Small intestine (tissue), 7 donors: ENCODE measurements at regions not wholly inside any gene's neighbourhood (a gene's known extent, or its start where the extent isn't known, plus 50 kb on each side); places are given as distances from the start of the nearest gene placed in this dataset.

ENCODE experiments used
- DNase-seq, 2 donors: peaks; one replicate each; pipeline versions ENCODE4 v3.0.0 to v3.0.0-alpha.2; 2013
- FAIRE-seq: peaks from 2 replicates; lab custom pipeline; 2012; peaks lifted over from hg19 to GRCh38; lab: Jason Lieb, UNC
- H3K27ac ChIP-seq, 3 donors: one replicate each; pipeline ENCODE4 v1.5.1; 2013; ENCODE audit warnings: low read length in 2 of 3, mild to moderate bottlenecking in 2 of 3, control low read depth in 1 of 3, inconsistent platforms in 1 of 3, low read depth in 1 of 3, moderate library complexity in 1 of 3
- H3K27me3 ChIP-seq, 3 donors: one replicate each; pipeline ENCODE4 v1.6.1; 2013; ENCODE audit warnings: low read length in 3 of 3, inconsistent platforms in 1 of 3; ENCODE audit not compliant: control insufficient read depth in 3 of 3, insufficient read depth in 3 of 3
- H3K36me3 ChIP-seq, 3 donors: one replicate each; pipeline ENCODE4 v1.6.1; 2013; ENCODE audit warnings: low read length in 3 of 3, inconsistent platforms in 1 of 3, low read depth in 1 of 3, mild to moderate bottlenecking in 1 of 3, moderate library complexity in 1 of 3; ENCODE audit not compliant: control insufficient read depth in 3 of 3, insufficient read depth in 2 of 3
- H3K4me1 ChIP-seq, 3 donors: one replicate each; pipeline ENCODE4 v1.6.1; 2013; ENCODE audit warnings: low read length in 2 of 3, inconsistent platforms in 1 of 3, low read depth in 1 of 3, mild to moderate bottlenecking in 1 of 3, moderate library complexity in 1 of 3; ENCODE audit not compliant: control insufficient read depth in 3 of 3, insufficient read depth in 2 of 3
- H3K4me3 ChIP-seq, 3 donors: one replicate each; pipeline ENCODE4 v1.5.1; 2013; ENCODE audit warnings: low read length in 3 of 3, control low read depth in 1 of 3, inconsistent platforms in 1 of 3, low read depth in 1 of 3, mild to moderate bottlenecking in 1 of 3, moderate library complexity in 1 of 3
- H3K9me3 ChIP-seq, 2 donors: one replicate each; pipeline ENCODE4 v1.6.1; 2013; ENCODE audit warnings: low read depth in 1 of 2, low read length in 1 of 2; ENCODE audit not compliant: control insufficient read depth in 2 of 2, insufficient read depth in 1 of 2
- WGBS, 3 donors: extraction: QIAGEN DNeasy Blood & Tissue Kit; methylation state at CpG; one replicate each; pipeline ENCODE4 v1.1.7; 2013; 5-methylcytosine and 5-hydroxymethylcytosine counted together
- donor health status: healthy with polysubstance abuse.
- donor health status: control.
- donor health status: control.
- donor health status: Bipolar disorder and iron deficiency.
- donor health status: healthy.

DNA sequence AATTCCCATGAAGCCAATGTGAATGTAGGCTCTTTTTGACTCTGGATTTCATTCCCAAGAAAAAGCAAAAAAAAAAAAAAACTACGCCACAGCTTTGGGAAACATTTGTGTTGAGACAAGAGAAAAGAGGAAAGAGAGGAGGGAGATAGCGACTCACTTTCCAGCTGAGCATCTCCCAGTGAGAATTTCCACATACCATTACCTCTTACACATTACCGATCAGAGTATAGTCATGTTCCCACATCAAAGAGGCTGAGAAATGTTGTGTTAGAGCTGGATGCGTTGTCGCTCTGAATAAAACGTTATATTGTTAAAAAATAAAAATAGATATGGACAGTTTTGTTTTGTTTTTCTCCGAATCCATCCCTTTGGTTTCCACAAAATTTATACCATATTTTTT is 1019.3 kb upstream of the ADGRB3 start:
- Histone ChIP-seq H3K4me1 (no peaks in the 10 kb centered on the region), H3K27me3 (no peaks in the 10 kb centered on the region), H3K9me3 (no peaks in the 10 kb centered on the region), H3K27ac (no peak overlapping the region), H3K36me3 (no peaks in the 10 kb centered on the region), H3K4me3 (no peak overlapping the region)
- DNase-seq (no peak), FAIRE-seq (no peak)
- WGBS, 3 donors: 83 to 86% (median 84%) methylated on average over 7 of the region's 7 CpGs

DNA sequence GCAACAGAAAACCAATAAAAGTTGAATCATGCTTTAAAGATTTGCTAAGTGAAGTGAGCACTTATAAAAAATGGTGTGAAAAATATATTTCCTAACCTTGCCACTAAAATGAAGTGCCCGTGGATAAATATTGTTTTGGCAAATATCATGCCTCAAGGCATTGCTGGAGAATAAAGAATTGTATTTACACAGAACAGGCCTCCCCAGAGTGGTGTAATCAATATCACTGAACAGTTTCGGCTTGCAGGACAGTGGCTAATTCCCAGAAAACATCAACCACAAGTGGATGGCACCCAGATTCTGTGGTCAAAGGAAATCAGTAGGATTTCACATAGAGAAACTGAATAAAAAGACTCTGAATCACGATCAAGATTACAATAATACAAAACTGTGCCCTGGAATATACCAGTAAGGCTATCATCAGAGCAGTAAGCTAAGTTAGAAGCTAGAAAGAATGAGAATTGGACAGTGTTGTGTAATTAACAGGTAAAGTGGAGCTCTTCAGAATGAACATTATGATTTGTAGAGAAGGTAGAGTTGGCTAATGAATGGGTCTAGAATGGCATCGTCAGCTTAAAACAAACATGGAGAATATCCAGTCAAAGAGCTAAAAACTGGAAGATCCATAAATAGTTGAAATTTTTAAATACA is 1026.9 kb upstream of the ADGRB3 start:
- Histone ChIP-seq H3K36me3 (no peaks in the 10 kb centered on the region), H3K4me1 (no peaks in the 10 kb centered on the region), H3K9me3 (no peaks in the 10 kb centered on the region), H3K27me3 (no peaks in the 10 kb centered on the region), H3K27ac (no peak overlapping the region), H3K4me3 (no peak overlapping the region)
- DNase-seq (no peak), FAIRE-seq (no peak)
- WGBS, 3 donors: 32 to 64% (median 36%) methylated on average over 4 of the region's 4 CpGs

DNA sequence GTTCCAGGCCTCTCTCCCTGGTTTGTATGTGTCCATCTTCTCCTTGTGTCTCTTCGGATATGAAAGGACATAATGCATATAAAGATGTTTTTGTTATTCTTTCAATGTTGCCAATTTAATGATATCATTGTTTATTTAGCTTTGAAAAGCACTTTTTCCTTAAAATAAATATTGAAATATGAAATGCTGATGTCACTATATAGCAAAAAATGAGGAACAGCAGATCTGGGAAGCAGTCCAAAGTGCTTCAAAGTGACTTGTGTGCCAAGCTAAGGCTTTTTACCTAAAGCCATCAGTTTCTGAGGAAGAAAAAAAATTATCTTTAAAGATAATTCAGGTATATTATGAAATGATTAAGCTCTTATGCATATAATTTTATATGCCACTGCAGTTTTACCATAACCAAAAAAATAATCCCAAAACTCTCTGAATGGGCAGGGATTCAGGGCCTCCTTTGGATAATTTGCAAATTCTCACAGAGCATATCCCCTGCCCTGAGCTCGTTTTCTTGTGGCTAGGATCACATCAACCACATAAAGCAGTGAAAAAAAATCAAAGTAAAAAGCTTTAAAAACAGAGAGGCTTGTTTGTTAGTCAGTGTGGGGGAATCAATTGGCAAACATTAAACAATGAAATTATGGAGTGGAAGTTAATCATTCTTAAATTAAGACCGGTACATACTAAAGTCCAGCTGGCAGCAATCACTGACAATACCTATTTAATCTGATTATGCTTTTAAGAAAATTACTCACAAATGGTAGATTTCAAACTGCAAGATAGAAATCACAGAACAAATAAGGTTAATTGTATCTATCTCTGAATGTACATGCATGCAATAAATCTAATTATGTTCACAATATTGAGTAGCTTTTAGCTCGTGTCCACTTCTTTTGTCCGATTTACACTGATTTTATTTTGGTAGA is 1027.9 kb upstream of the ADGRB3 start:
- Histone ChIP-seq H3K36me3 (no peaks in the 10 kb centered on the region), H3K4me3 (no peak overlapping the region), H3K4me1 (no peaks in the 10 kb centered on the region), H3K27me3 (no peaks in the 10 kb centered on the region), H3K27ac (no peak overlapping the region), H3K9me3 (no peaks in the 10 kb centered on the region)
- FAIRE-seq: no peak
- 36 to 44% (median 36%) methylated on average over 5 of the region's 5 CpGs for WGBS, 3 donors
- no peak for DNase-seq

DNA sequence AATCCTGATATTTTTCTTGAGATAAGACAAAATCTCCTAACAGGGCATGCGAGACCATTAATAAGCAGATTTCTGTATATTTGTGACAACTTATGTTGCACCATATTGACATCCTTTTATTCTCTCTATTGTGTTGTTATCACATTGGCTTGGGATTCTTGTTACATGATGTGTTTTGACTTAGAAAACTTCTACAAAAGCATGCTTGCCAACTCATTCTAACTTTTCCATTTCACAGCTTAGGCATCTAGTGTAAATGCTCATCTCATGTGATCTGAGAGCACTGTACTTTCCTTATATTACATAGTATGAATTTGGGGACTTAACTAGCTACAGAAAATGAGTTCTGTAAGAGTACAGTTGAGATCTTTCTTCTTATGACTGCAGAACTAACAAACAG is 1040.7 kb upstream of the ADGRB3 start:
- Histone ChIP-seq H3K4me3 (no peak overlapping the region), H3K27me3 (no peaks in the 10 kb centered on the region), H3K27ac (no peak overlapping the region), H3K9me3 (peaks cover 0 to 3% of the 10 kb centered on the region in 2 donors), H3K36me3 (no peaks in the 10 kb centered on the region), H3K4me1 (no peaks in the 10 kb centered on the region)
- FAIRE-seq (no peak), DNase-seq (no peak)
- 63 to 83% (median 74%) methylated on average over 1 of the region's 1 CpG for WGBS, 3 donors

DNA sequence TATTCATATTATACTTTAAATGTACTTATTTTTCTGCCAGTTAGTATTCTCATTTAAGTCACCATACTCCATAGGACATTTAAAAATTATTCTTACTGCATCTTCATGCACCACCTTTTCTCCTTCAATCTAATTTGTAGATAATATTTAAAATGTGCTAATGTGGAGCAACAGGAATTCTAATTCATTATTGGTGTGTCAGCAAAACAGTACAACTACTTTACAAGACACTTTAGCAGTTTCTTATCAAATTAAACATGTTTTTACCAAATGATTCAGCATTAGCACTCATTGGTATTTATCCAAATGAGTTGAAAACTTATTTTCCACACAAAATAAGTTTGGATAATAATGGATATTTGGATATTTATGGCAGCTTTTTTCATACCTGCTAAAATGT is 1041.8 kb upstream of the ADGRB3 start:
- Histone ChIP-seq H3K36me3 (no peaks in the 10 kb centered on the region), H3K27me3 (no peaks in the 10 kb centered on the region), H3K27ac (no peak overlapping the region), H3K4me1 (no peaks in the 10 kb centered on the region), H3K9me3 (peaks cover 0 to 3% of the 10 kb centered on the region in 2 donors), H3K4me3 (no peak overlapping the region)
- no peak for DNase-seq
- FAIRE-seq: no peak

DNA sequence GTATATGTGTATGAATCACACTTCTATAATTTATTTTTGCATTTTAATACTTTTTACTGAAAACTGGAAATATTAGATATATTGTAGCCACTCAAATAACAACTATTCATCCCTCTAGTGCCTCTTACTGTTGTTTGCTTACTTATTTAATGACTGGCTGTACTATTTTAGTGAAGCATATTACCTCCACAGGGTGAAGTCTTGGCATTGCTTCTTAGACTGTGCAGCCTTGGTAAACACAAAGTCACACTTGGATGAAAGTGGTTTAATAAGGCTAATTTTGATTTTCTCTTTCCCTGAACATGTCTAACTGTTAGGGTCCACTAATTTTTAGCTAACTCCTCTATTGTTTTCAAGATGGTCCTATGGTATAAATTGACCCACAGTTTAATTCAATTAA is 1043.2 kb upstream of the ADGRB3 start:
- no peaks in the 10 kb centered on the region for H3K36me3 ChIP-seq
- no peak for FAIRE-seq

DNA sequence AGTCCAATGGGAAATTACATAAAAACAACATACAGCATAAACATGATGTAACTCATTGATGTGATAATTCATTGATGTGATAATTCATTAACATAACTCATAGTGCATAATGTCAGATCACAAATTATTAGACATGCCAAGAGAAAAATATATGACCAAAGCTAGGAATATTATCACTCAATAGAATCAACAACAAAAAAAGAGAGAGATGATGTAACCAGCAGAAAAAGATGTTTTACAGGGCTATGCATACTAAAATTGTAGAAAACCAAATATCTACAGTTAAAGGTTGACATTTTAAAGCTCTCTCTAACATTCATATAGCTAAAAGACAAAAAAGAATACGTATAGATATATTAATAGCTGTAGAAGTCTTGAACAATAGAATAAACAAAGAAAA is 1067.2 kb upstream of the ADGRB3 start:
- no peak for FAIRE-seq
- WGBS, 3 donors: 78 to 80% (median 80%) methylated on average over 1 of the region's 1 CpG
- no peaks in the 10 kb centered on the region for H3K4me1 ChIP-seq
- no peaks in the 10 kb centered on the region for H3K36me3 ChIP-seq
- H3K9me3 ChIP-seq: peaks cover 0 to 3% of the 10 kb centered on the region in 2 donors
- H3K4me3 ChIP-seq: no peak overlapping the region
- no peaks in the 10 kb centered on the region for H3K27me3 ChIP-seq
- no peak overlapping the region for H3K27ac ChIP-seq
- DNase-seq: no peak

More for the DNA sequence above, 1043.2 kb upstream of the ADGRB3 start:
- Histone ChIP-seq H3K9me3 (peaks cover 0 to 6% of the 10 kb centered on the region in 2 donors), H3K4me1 (no peaks in the 10 kb centered on the region), H3K27me3 (no peaks in the 10 kb centered on the region), H3K27ac (no peak overlapping the region), H3K4me3 (no peak overlapping the region)
- DNase-seq: no peak

DNA sequence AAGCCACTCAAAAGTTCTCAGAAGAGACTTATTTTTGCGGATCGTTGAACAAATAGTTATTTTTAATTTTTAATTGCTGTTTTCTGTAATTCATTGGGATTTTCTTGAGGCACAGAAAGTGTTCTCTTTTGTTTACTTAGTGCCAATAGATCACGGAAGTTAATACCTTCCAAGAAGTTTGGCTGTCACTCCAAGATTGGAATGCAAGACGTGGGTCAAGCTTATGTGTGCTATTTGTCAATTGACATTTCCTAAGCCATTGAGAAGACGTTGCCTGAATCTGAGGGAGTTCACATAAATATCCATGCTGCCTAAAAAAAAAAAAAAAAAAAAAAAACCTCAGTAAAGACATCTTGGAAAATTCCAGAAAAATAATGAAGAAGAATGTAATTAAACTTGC is 1071.4 kb upstream of the ADGRB3 start:
- FAIRE-seq: no peak
- peaks cover 0 to 15% of the 10 kb centered on the region in 2 donors for H3K9me3 ChIP-seq
- no peak for DNase-seq
- H3K36me3 ChIP-seq: no peaks in the 10 kb centered on the region
- WGBS, 3 donors: 60 to 68% (median 64%) methylated on average over 5 of the region's 5 CpGs
- no peak overlapping the region for H3K27ac ChIP-seq
- H3K4me1 ChIP-seq: no peaks in the 10 kb centered on the region
- no peak overlapping the region for H3K4me3 ChIP-seq
- H3K27me3 ChIP-seq: no peaks in the 10 kb centered on the region
